Colonic mucosa (tissue), 4 donors: ENCODE measurements at regions not wholly inside any gene's neighbourhood (a gene's known extent, or its start where the extent isn't known, plus 50 kb on each side); places are given as distances from the start of the nearest gene placed in this dataset.

Source experiments
- DNase-seq: peaks from one replicate; pipeline ENCODE4 v3.0.0-alpha.2; 2020
- H3K27ac ChIP-seq: fragments of 200-600 bp; one replicate; pipeline ENCODE4 v1.8.0; 2021
- H3K27me3 ChIP-seq: fragments of 200-600 bp; one replicate; pipeline ENCODE4 v1.8.0; 2021
- H3K36me3 ChIP-seq: fragments of 200-600 bp; one replicate; pipeline ENCODE4 v1.8.0; 2021
- H3K4me1 ChIP-seq: fragments of 200-600 bp; one replicate; pipeline ENCODE4 v1.8.0; 2021; ENCODE audit warnings: mild to moderate bottlenecking
- H3K4me3 ChIP-seq: fragments of 200-600 bp; one replicate; pipeline ENCODE4 v1.8.0; 2021
- H3K9ac ChIP-seq, 2 donors: one replicate each; pipeline ENCODE4 v1.7.0; 2013; ENCODE audit warnings: control low read depth in 2 of 2, low read depth in 2 of 2, low read length in 2 of 2
- H3K9me3 ChIP-seq: fragments of 200-600 bp; one replicate; pipeline ENCODE4 v1.8.0; 2021
- CTCF ChIP-seq: fragments of 200-600 bp; IDR thresholded peaks from one replicate; pipeline ENCODE4 v1.8.0; 2022; ENCODE audit warnings: antibody characterized with exemption, mild to moderate bottlenecking
- intact Hi-C: fragments of 100-400 bp; cut with DNase I; formaldehyde crosslinking; loops from one replicate; pipeline ENCODE4 v1.14.1; 2022
- donor health status: healthy.
- donor health status: DM: no; HTN: no; CAD: no.
- donor health status: DM: no; HTN: no; CAD: no.

GRCh38 chr15:29922191-29922590 lies 99.9 kb upstream of the TJP1 start:
- Histone ChIP-seq H3K27ac (no peak overlapping the region), H3K4me3 (no peak overlapping the region), H3K27me3 (no peaks in the 10 kb centered on the region), H3K4me1 (peaks cover 8% of the 10 kb centered on the region), H3K36me3 (no peaks in the 10 kb centered on the region), H3K9me3 (no peaks in the 10 kb centered on the region), H3K9ac (no peak overlapping the region)
- intact Hi-C loops, result loop anchor here (5.0 kb wide), 1 partner anchor 120 kb away; no protein-coding TSS in a partner anchor
- DNase-seq, result no peak
- TF ChIP-seq CTCF, result no peak

GRCh38 chr15:29921130-29921601 lies 98.9 kb upstream of the TJP1 start:
- Histone ChIP-seq H3K9ac (no peak overlapping the region), H3K36me3 (no peaks in the 10 kb centered on the region), H3K4me3 (no peak overlapping the region), H3K27ac (no peak overlapping the region), H3K9me3 (no peaks in the 10 kb centered on the region), H3K27me3 (no peaks in the 10 kb centered on the region), H3K4me1 (peaks cover 8% of the 10 kb centered on the region)
- no peak for TF ChIP-seq CTCF
- intact Hi-C loops, result loop anchor here (5.0 kb wide), 1 partner anchor 119 kb away; no protein-coding TSS in a partner anchor
- DNase-seq, result no peak

DNA sequence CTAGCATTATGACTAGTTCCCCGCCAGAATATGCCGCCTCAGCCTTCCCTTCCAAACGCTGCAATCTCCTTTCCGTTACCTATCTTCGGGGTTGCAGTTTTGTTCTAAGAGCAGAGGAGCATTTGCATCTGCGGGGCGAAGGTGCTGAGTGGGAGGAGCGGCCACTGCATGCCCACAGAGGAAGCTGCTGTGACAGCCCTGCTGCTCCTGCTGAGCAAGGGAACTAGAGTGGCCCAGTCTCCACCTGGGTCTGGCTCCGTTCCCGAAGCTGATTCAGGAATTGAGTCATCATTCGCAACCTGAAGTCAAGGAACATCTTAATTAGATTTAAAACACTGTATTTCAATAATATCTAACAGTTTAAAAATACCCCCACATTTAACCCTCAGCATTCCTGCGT lies 98.2 kb upstream of the TJP1 start:
- peak; percentile 49 for DNase-seq
- TF ChIP-seq CTCF, result no peak
- Histone ChIP-seq H3K27ac (no peak overlapping the region), H3K27me3 (no peaks in the 10 kb centered on the region), H3K4me3 (no peak overlapping the region), H3K36me3 (no peaks in the 10 kb centered on the region), H3K9ac (no peak overlapping the region), H3K9me3 (no peaks in the 10 kb centered on the region), H3K4me1 (peaks cover 8% of the 10 kb centered on the region)
- intact Hi-C loops, result loop anchor here (5.0 kb wide), 1 partner anchor 118 kb away; no protein-coding TSS in a partner anchor

GRCh38 chr15:29919380-29919881 lies 97.2 kb upstream of the TJP1 start:
- intact Hi-C loops, result no loop called here
- H3K4me3 ChIP-seq, result no peak overlapping the region
- no peaks in the 10 kb centered on the region for H3K27me3 ChIP-seq
- no peaks in the 10 kb centered on the region for H3K4me1 ChIP-seq
- DNase-seq, result no peak
- H3K27ac ChIP-seq, result no peak overlapping the region
- H3K36me3 ChIP-seq, result no peaks in the 10 kb centered on the region
- no peaks in the 10 kb centered on the region for H3K9me3 ChIP-seq
- no peak overlapping the region for H3K9ac ChIP-seq
- no peak for TF ChIP-seq CTCF

- H3K36me3 ChIP-seq, result no peaks in the 10 kb centered on the region
- no peaks in the 10 kb centered on the region for H3K4me1 ChIP-seq
- no peak for DNase-seq
- no peak for TF ChIP-seq CTCF
- H3K4me3 ChIP-seq, result no peak overlapping the region
- no peak overlapping the region for H3K27ac ChIP-seq
- intact Hi-C loops, result no loop called here
- no peaks in the 10 kb centered on the region for H3K9me3 ChIP-seq
- no peak overlapping the region for H3K9ac ChIP-seq
- no peaks in the 10 kb centered on the region for H3K27me3 ChIP-seq
Observed at GRCh38 chr15:29917600-29918597, 95.6 kb upstream of the TJP1 start.
